WTC11 (cell line): ENCODE measurements at regions not wholly inside any gene's neighbourhood (a gene's known extent, or its start where the extent isn't known, plus 50 kb on each side); places are given as distances from the start of the nearest gene placed in this dataset.

ENCODE experiments used
- ATAC-seq: fragments of 200-7000 bp; cut with Tn5 transposase; 2 replicates; pipeline ENCODE4 v1.10.0; 2021; ENCODE audit warnings: mild to moderate bottlenecking, moderate library complexity
- CTCF ChIA-PET: fragments of 300-600 bp; sonication (Branson Sonifier 250); formaldehyde crosslinking; loops from one replicate; lab custom pipeline; 2021; ENCODE audit warnings: antibody characterized with exemption; lab: Charles Lee
- POLR2A ChIA-PET: fragments of 350-600 bp; sonication (Branson Sonifier 250); formaldehyde crosslinking; loops from one replicate; lab custom pipeline; 2021; ENCODE audit warnings: antibody characterized with exemption; lab: Charles Lee
- DNase-seq: peaks from one replicate; pipeline ENCODE4 v3.0.0; 2021; ENCODE audit warnings: low spot score
- H3K27ac Mint-ChIP-seq: 2 replicates; pipeline ENCODE4 v1.8.0; 2021; ENCODE audit warnings: mixed read lengths
- H3K27me3 Mint-ChIP-seq: 2 replicates; pipeline ENCODE4 v1.8.0; 2021; ENCODE audit warnings: low read depth, mild to moderate bottlenecking, moderate library complexity, mixed read lengths
- H3K36me3 Mint-ChIP-seq: 2 replicates; pipeline ENCODE4 v1.8.0; 2021; ENCODE audit warnings: mixed read lengths
- H3K4me1 Mint-ChIP-seq: 2 replicates; pipeline ENCODE4 v1.8.0; 2022; ENCODE audit warnings: mixed read lengths
- H3K4me3 Mint-ChIP-seq: 2 replicates; pipeline ENCODE4 v1.8.0; 2021; ENCODE audit warnings: mild to moderate bottlenecking, moderate library complexity, mixed read lengths
- H3K9me3 Mint-ChIP-seq: 2 replicates; pipeline ENCODE4 v1.8.0; 2021; ENCODE audit warnings: mixed read lengths
- FOXJ3 ChIP-seq: sonication (generic); formaldehyde crosslinking; IDR thresholded peaks from 2 replicates; pipeline ENCODE4 v1.9.0; 2021; ENCODE audit warnings: missing genetic modification reagents, mild to moderate bottlenecking, borderline replicate concordance
- KAT7 ChIP-seq: sonication (generic); formaldehyde crosslinking; IDR thresholded peaks from 2 replicates; pipeline ENCODE4 v1.8.1; 2023; ENCODE audit warnings: missing genetic modification reagents, mild to moderate bottlenecking, borderline replicate concordance
- RELA ChIP-seq: sonication (generic); formaldehyde crosslinking; IDR thresholded peaks from 2 replicates; pipeline ENCODE4 v1.8.1; 2022; ENCODE audit warnings: missing genetic modification reagents, mild to moderate bottlenecking, borderline replicate concordance
- SP1 ChIP-seq: sonication (generic); formaldehyde crosslinking; conservative IDR thresholded peaks from 2 replicates; pipeline ENCODE4 v1.8.1; 2022; ENCODE audit warnings: missing genetic modification reagents
- TCF7 ChIP-seq: sonication (generic); formaldehyde crosslinking; IDR thresholded peaks from 2 replicates; pipeline ENCODE4 v1.8.0; 2022; ENCODE audit warnings: mild to moderate bottlenecking, low read depth, missing genetic modification reagents, moderate library complexity
- ZNF232 ChIP-seq: sonication (generic); formaldehyde crosslinking; IDR thresholded peaks from 2 replicates; pipeline ENCODE4 v1.8.0; 2022; ENCODE audit warnings: mild to moderate bottlenecking, missing genetic modification reagents
- ZNF281 ChIP-seq: sonication (generic); formaldehyde crosslinking; IDR thresholded peaks from 2 replicates; pipeline ENCODE4 v1.8.0; 2023; ENCODE audit warnings: mild to moderate bottlenecking, missing genetic modification reagents
- ZNF396 ChIP-seq: fragments of 250-450 bp; sonication (Bioruptor Pico); IDR thresholded peaks from 2 replicates; pipeline ENCODE4 v1.8.0; 2021; ENCODE audit warnings: mild to moderate bottlenecking, moderate library complexity, borderline replicate concordance
- ZNF532 ChIP-seq: fragments of 250-450 bp; sonication (Bioruptor Pico); IDR thresholded peaks from 2 replicates; pipeline ENCODE4 v1.9.0; 2021; ENCODE audit warnings: mild to moderate bottlenecking, borderline replicate concordance
- TF ChIP-seq, protein P1 (sequence below): sonication (generic); formaldehyde crosslinking; IDR thresholded peaks from 2 replicates; pipeline ENCODE4 v1.8.0; 2023; ENCODE audit warnings: missing genetic modification reagents, mild to moderate bottlenecking, borderline replicate concordance
- TF ChIP-seq, protein P2 (sequence below): sonication (generic); formaldehyde crosslinking; IDR thresholded peaks from 2 replicates; pipeline ENCODE4 v1.8.1; 2022; ENCODE audit warnings: mild to moderate bottlenecking, missing genetic modification reagents, moderate library complexity, borderline replicate concordance
- TF ChIP-seq, protein P3 (sequence below): fragments of 250-450 bp; sonication (Bioruptor Pico); IDR thresholded peaks from 2 replicates; pipeline ENCODE4 v1.9.0; 2021; ENCODE audit warnings: mild to moderate bottlenecking
- TF ChIP-seq, protein P4 (sequence below): fragments of 200-600 bp; IDR thresholded peaks from 2 replicates; pipeline ENCODE4 v1.8.0; 2022; ENCODE audit warnings: antibody characterized with exemption
- TF ChIP-seq, protein P5 (sequence below): sonication (generic); formaldehyde crosslinking; IDR thresholded peaks from 2 replicates; pipeline ENCODE4 v1.8.1; 2023; ENCODE audit warnings: mild to moderate bottlenecking, missing genetic modification reagents

DNA sequence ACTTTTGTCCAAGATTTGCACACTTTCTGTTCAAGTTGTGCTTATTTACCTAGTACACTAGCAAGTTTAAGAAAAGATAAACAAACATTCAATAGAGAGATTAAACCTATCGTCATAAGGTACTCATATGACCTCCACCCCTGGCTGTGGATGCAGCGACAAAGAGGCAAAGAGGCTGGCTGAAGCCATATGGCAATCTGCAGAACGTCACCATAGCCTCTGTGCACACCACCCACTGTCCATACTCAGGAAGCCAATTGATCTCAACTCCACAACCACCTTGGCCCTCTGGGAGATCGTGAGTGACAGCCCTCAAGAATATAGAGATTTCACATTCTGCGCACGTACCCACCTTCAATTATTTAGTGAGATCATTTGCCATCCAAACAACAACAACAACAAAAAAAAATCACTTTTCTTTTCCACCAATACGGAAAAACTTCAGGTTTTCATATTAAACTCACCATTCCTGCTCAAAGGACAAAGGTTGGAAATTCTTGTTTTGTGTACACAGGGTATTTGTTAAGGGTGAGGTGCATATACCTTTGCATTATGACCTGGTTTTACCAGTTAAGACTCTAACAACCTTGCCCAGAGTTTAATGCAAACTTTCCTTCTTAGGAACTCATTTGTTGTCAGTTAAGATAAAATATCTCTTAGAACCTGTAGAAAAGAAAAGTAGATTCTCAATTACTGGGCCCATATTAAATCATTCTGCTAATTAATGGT lies 243.0 kb upstream of the FSTL5 start (continued):
- TF ChIP-seq, protein P1, sequence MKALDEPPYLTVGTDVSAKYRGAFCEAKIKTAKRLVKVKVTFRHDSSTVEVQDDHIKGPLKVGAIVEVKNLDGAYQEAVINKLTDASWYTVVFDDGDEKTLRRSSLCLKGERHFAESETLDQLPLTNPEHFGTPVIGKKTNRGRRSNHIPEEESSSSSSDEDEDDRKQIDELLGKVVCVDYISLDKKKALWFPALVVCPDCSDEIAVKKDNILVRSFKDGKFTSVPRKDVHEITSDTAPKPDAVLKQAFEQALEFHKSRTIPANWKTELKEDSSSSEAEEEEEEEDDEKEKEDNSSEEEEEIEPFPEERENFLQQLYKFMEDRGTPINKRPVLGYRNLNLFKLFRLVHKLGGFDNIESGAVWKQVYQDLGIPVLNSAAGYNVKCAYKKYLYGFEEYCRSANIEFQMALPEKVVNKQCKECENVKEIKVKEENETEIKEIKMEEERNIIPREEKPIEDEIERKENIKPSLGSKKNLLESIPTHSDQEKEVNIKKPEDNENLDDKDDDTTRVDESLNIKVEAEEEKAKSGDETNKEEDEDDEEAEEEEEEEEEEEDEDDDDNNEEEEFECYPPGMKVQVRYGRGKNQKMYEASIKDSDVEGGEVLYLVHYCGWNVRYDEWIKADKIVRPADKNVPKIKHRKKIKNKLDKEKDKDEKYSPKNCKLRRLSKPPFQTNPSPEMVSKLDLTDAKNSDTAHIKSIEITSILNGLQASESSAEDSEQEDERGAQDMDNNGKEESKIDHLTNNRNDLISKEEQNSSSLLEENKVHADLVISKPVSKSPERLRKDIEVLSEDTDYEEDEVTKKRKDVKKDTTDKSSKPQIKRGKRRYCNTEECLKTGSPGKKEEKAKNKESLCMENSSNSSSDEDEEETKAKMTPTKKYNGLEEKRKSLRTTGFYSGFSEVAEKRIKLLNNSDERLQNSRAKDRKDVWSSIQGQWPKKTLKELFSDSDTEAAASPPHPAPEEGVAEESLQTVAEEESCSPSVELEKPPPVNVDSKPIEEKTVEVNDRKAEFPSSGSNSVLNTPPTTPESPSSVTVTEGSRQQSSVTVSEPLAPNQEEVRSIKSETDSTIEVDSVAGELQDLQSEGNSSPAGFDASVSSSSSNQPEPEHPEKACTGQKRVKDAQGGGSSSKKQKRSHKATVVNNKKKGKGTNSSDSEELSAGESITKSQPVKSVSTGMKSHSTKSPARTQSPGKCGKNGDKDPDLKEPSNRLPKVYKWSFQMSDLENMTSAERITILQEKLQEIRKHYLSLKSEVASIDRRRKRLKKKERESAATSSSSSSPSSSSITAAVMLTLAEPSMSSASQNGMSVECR (CRISPR knock-in tag), result no peak

DNA sequence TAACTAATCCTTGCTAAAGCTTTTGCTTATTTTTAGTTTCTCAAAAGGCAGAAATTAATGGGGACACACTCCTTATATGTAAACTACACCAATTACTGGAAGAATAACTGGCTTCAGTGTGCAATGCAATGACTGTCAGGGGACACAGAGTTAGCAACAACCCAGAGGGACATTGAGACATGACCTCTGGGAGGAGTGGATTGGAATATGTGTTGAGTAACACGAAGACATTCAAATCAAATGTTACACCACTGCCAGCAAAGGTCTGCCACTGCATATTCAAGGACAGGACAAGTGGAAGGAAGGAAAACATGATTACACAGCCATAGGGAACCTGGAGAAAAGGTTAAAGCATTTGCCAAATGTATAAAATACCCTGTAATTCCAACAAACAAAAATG lies 240.1 kb upstream of the FSTL5 start:
- DNase-seq, result no peak
- ChIA-PET POLR2A (no interaction called here), CTCF (no interaction called here)
- TF ChIP-seq TCF7 (CRISPR knock-in tag) (no peak), ZNF281 (CRISPR knock-in tag) (no peak), ZNF532 (CRISPR knock-in tag) (no peak), ZNF232 (no peak), FOXJ3 (no peak), KAT7 (CRISPR knock-in tag) (no peak), SP1 (CRISPR knock-in tag) (no peak), RELA (CRISPR knock-in tag) (no peak), ZNF396 (CRISPR knock-in tag) (no peak)
- TF ChIP-seq, protein P2, sequence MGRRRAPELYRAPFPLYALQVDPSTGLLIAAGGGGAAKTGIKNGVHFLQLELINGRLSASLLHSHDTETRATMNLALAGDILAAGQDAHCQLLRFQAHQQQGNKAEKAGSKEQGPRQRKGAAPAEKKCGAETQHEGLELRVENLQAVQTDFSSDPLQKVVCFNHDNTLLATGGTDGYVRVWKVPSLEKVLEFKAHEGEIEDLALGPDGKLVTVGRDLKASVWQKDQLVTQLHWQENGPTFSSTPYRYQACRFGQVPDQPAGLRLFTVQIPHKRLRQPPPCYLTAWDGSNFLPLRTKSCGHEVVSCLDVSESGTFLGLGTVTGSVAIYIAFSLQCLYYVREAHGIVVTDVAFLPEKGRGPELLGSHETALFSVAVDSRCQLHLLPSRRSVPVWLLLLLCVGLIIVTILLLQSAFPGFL (CRISPR knock-in tag), result no peak
- TF ChIP-seq, protein P3, sequence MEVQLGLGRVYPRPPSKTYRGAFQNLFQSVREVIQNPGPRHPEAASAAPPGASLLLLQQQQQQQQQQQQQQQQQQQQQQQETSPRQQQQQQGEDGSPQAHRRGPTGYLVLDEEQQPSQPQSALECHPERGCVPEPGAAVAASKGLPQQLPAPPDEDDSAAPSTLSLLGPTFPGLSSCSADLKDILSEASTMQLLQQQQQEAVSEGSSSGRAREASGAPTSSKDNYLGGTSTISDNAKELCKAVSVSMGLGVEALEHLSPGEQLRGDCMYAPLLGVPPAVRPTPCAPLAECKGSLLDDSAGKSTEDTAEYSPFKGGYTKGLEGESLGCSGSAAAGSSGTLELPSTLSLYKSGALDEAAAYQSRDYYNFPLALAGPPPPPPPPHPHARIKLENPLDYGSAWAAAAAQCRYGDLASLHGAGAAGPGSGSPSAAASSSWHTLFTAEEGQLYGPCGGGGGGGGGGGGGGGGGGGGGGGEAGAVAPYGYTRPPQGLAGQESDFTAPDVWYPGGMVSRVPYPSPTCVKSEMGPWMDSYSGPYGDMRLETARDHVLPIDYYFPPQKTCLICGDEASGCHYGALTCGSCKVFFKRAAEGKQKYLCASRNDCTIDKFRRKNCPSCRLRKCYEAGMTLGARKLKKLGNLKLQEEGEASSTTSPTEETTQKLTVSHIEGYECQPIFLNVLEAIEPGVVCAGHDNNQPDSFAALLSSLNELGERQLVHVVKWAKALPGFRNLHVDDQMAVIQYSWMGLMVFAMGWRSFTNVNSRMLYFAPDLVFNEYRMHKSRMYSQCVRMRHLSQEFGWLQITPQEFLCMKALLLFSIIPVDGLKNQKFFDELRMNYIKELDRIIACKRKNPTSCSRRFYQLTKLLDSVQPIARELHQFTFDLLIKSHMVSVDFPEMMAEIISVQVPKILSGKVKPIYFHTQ (CRISPR knock-in tag), result no peak
- TF ChIP-seq, protein P4, sequence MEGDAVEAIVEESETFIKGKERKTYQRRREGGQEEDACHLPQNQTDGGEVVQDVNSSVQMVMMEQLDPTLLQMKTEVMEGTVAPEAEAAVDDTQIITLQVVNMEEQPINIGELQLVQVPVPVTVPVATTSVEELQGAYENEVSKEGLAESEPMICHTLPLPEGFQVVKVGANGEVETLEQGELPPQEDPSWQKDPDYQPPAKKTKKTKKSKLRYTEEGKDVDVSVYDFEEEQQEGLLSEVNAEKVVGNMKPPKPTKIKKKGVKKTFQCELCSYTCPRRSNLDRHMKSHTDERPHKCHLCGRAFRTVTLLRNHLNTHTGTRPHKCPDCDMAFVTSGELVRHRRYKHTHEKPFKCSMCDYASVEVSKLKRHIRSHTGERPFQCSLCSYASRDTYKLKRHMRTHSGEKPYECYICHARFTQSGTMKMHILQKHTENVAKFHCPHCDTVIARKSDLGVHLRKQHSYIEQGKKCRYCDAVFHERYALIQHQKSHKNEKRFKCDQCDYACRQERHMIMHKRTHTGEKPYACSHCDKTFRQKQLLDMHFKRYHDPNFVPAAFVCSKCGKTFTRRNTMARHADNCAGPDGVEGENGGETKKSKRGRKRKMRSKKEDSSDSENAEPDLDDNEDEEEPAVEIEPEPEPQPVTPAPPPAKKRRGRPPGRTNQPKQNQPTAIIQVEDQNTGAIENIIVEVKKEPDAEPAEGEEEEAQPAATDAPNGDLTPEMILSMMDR, result no peak
- TF ChIP-seq, protein P5, sequence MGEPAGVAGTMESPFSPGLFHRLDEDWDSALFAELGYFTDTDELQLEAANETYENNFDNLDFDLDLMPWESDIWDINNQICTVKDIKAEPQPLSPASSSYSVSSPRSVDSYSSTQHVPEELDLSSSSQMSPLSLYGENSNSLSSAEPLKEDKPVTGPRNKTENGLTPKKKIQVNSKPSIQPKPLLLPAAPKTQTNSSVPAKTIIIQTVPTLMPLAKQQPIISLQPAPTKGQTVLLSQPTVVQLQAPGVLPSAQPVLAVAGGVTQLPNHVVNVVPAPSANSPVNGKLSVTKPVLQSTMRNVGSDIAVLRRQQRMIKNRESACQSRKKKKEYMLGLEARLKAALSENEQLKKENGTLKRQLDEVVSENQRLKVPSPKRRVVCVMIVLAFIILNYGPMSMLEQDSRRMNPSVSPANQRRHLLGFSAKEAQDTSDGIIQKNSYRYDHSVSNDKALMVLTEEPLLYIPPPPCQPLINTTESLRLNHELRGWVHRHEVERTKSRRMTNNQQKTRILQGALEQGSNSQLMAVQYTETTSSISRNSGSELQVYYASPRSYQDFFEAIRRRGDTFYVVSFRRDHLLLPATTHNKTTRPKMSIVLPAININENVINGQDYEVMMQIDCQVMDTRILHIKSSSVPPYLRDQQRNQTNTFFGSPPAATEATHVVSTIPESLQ (CRISPR knock-in tag), result no peak
- no peak overlapping the region for H3K4me3 Mint-ChIP-seq
- no peak for ATAC-seq
- H3K36me3 Mint-ChIP-seq, result no peaks in the 10 kb centered on the region
- no peaks in the 10 kb centered on the region for H3K4me1 Mint-ChIP-seq
- H3K27me3 Mint-ChIP-seq, result no peaks in the 10 kb centered on the region
- H3K9me3 Mint-ChIP-seq, result no peaks in the 10 kb centered on the region
- no peak overlapping the region for H3K27ac Mint-ChIP-seq
